ENCODE measurements at regions not wholly inside any gene's neighbourhood (a gene's known extent, or its start where the extent isn't known, plus 50 kb on each side); places are given as distances from the start of the nearest gene placed in this dataset.
A peak's percentile ranks its signal among the peaks of the same experiment; 100 is the strongest.

DNA sequence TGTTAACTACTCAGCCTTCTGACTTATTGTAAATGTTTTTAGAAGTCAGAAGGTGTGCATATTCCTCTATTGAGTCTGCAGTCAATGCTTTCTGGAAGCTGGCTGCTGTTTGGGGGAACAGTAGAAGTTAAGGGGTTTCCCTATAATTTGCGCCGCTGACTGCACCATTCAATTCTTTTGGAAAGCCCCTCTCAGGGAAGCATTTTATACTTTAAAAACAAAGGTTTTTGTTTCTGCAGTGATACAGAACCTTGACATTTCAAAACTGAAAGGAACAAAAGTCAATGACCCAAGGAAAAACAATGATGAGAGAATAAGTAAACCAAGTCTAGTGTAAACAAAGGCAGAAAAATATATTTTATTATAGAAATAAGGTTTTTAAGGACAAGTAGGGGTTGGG lies 120.8 kb upstream of the TNFAIP3 start:
- Mint-ChIP-seq H3K4me1 (peaks cover 35% of the 10 kb centered on the region), H3K27ac (peak overlapping the region; percentile 76), H3K27me3 (no peaks in the 10 kb centered on the region), H3K9me3 (ENCODE audit: insufficient read depth) (no peaks in the 10 kb centered on the region), H3K4me3 (peak overlapping the region; percentile 49)
- Histone ChIP-seq H2AFZ (ENCODE audit: insufficient read depth, low read depth, low read length, poor library complexity, severe bottlenecking) (no peak overlapping the region), H3K4me3 (ENCODE audit: control extremely low read depth in 1 of 5, extremely low read depth in 1 of 5, insufficient read depth in 1 of 5, low read depth in 2 of 5, low read length in 4 of 5) (no peak overlapping the region), H3K9me3 (ENCODE audit: control extremely low read depth in 1 of 3, control insufficient read depth in 2 of 3, insufficient read depth in 1 of 3, low read length in 2 of 3) (no peaks in the 10 kb centered on the region), H4K20me1 (ENCODE audit: control insufficient read depth, insufficient read depth, low read length, poor library complexity, severe bottlenecking) (no peaks in the 10 kb centered on the region), H3K9ac (ENCODE audit: low read length) (no peak overlapping the region), H3K36me3 (replicated peaks in 1 of 2; ENCODE audit: control extremely low read depth in 1 of 2, control insufficient read depth in 1 of 2, extremely low read depth in 1 of 2, insufficient read depth in 2 of 2, low read length in 1 of 2) (no peaks in the 10 kb centered on the region), H3K4me1 (ENCODE audit: control insufficient read depth in 2 of 2, insufficient read depth in 2 of 2, low read length in 2 of 2) (peaks cover 30 to 36% of the 10 kb centered on the region in 2 donors), H3K4me2 (replicated peaks; ENCODE audit: low read depth, low read length, poor library complexity, severe bottlenecking) (peak overlapping the region; percentile 24), H3K27ac (ENCODE audit: low read length in 2 of 2) (peak overlapping the region; percentile 15 to 46), H3K79me2 (ENCODE audit: control insufficient read depth, insufficient read depth, low read length) (no peaks in the 10 kb centered on the region), H3K27me3 (replicated peaks in 1 of 4; ENCODE audit: control extremely low read depth in 1 of 4, control insufficient read depth in 3 of 4, insufficient read depth in 4 of 4, low read length in 3 of 4) (no peaks in the 10 kb centered on the region)
- TF ChIP-seq CTCF (IDR thresholded peaks at IDR 0.05) (no peak), EZH2 (IDR thresholded peaks at IDR 0.05; ENCODE audit: borderline replicate concordance, insufficient read depth, low read depth, low read length, poor library complexity, severe bottlenecking) (no peak)
- ChIA-PET POLR2A (no interaction called here), CTCF (no interaction called here)
- peak; percentile 59 for DNase-seq
- no CpG with 5 or more reads among the region's 2 CpGs for WGBS (ENCODE audit: insufficient coverage)
- intact Hi-C loops (cut with micrococcal nuclease), result loop anchor here (5.0 kb wide), 1 partner anchor 126 kb away; no protein-coding TSS in a partner anchor
- ATAC-seq (ENCODE audit: low read depth), result peak; percentile 61

GRCh38 chr6:137749696-137750211 lies 117.3 kb upstream of the TNFAIP3 start:
- ATAC-seq (ENCODE audit: low read depth) (no peak), DNase-seq (no peak)
- no peak overlapping the region for H3K4me3 Mint-ChIP-seq
- Histone ChIP-seq H3K4me2 (replicated peaks; ENCODE audit: low read depth, low read length, poor library complexity, severe bottlenecking) (no peak overlapping the region), H3K36me3 (replicated peaks in 1 of 2; ENCODE audit: control extremely low read depth in 1 of 2, control insufficient read depth in 1 of 2, extremely low read depth in 1 of 2, insufficient read depth in 2 of 2, low read length in 1 of 2) (no peaks in the 10 kb centered on the region), H3K4me3 (ENCODE audit: control extremely low read depth in 1 of 5, extremely low read depth in 1 of 5, insufficient read depth in 1 of 5, low read depth in 2 of 5, low read length in 4 of 5) (no peak overlapping the region), H2AFZ (ENCODE audit: insufficient read depth, low read depth, low read length, poor library complexity, severe bottlenecking) (no peak overlapping the region), H4K20me1 (ENCODE audit: control insufficient read depth, insufficient read depth, low read length, poor library complexity, severe bottlenecking) (no peaks in the 10 kb centered on the region), H3K9ac (ENCODE audit: low read length) (no peak overlapping the region), H3K9me3 (ENCODE audit: control extremely low read depth in 1 of 3, control insufficient read depth in 2 of 3, insufficient read depth in 1 of 3, low read length in 2 of 3) (no peaks in the 10 kb centered on the region), H3K79me2 (ENCODE audit: control insufficient read depth, insufficient read depth, low read length) (no peaks in the 10 kb centered on the region), H3K27me3 (replicated peaks in 1 of 4; ENCODE audit: control extremely low read depth in 1 of 4, control insufficient read depth in 3 of 4, insufficient read depth in 4 of 4, low read length in 3 of 4) (no peaks in the 10 kb centered on the region), H3K4me1 (ENCODE audit: control insufficient read depth in 2 of 2, insufficient read depth in 2 of 2, low read length in 2 of 2) (peaks cover 48 to 57% of the 10 kb centered on the region in 2 donors), H3K27ac (ENCODE audit: low read length in 2 of 2) (no peak overlapping the region)
- no peak overlapping the region for H3K27ac Mint-ChIP-seq
- intact Hi-C loops (cut with micrococcal nuclease), result loop anchor here (5.0 kb wide), 2 partner anchors 42 to 123 kb away; no protein-coding TSS in a partner anchor
- 89% methylated on average over 4 of the region's 8 CpGs for WGBS (ENCODE audit: insufficient coverage)
- TF ChIP-seq EZH2 (IDR thresholded peaks at IDR 0.05; ENCODE audit: borderline replicate concordance, insufficient read depth, low read depth, low read length, poor library complexity, severe bottlenecking) (no peak), CTCF (IDR thresholded peaks at IDR 0.05) (no peak)
- H3K4me1 Mint-ChIP-seq, result peaks cover 55% of the 10 kb centered on the region
- ChIA-PET CTCF (no interaction called here), POLR2A (no interaction called here)
- H3K9me3 Mint-ChIP-seq (ENCODE audit: insufficient read depth), result no peaks in the 10 kb centered on the region
- no peaks in the 10 kb centered on the region for H3K27me3 Mint-ChIP-seq
